ENCODE measurements at regions not wholly inside any gene's neighbourhood (a gene's known extent, or its start where the extent isn't known, plus 50 kb on each side); places are given as distances from the start of the nearest gene placed in this dataset.

GRCh38 chr13:91278291-91278690 is 69.2 kb upstream of the MIR17HG start:
- no peak for DNase-seq (ENCODE audit: low spot score)

- no peak for DNase-seq (ENCODE audit: low spot score)
Measured at GRCh38 chr13:91278888-91279287, 68.6 kb upstream of the MIR17HG start.

GRCh38 chr13:91280801-91281200 is 66.7 kb upstream of the MIR17HG start:
- DNase-seq (ENCODE audit: low spot score): no peak

GRCh38 chr13:91284335-91284734 is 63.2 kb upstream of the MIR17HG start:
- DNase-seq (ENCODE audit: low spot score): no peak

DNA sequence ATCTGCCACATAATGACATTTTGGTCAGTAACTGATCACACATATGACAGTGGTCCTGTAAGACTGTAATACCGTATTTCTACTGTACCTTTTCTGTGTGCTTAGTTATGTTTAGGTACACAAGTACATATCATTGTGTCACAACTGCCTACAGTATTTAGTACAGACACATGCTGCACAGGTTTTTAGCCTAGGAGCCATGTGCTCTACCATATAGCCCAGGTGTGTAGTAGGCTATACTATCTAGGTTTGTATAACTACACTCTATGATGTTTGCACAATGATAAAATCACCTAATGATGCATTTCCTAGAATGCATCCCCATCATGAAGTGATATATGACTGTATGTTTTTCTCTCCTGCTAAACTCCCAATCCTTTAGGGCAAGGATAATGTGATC is 61.2 kb upstream of the MIR17HG start:
- DNase-seq (ENCODE audit: low spot score): no peak

GRCh38 chr13:91291078-91291477 is 56.4 kb upstream of the MIR17HG start:
- no peak for DNase-seq (ENCODE audit: low spot score)

DNA sequence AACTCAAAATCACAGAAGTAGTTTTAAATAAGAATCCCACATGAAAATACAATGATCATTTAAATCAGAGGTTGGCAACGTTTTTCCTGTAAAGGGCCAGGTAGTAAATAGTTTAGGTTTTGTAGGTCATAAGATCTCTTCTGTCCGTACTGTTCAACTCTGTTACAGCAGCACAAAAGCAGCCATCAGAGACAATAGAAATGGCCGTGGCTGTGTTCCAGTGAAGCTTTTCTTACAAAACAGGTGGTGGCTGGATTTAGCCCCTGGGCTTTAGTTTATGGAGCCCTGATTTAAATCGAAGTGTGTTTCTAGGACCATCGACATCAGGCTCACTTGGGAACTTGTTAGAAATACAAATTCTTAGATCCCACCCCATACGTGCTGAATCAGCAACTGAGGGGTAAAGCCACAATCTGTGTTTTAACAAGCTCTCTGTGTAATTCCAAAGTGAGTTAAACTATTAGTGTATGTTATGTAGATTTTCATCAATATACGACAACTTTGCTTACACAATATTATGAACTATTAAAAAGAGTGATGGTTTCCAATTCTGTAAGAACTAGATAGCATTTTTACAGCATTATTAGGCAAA is 54.8 kb upstream of the MIR17HG start:
- DNase-seq (ENCODE audit: low spot score): no peak

DNA sequence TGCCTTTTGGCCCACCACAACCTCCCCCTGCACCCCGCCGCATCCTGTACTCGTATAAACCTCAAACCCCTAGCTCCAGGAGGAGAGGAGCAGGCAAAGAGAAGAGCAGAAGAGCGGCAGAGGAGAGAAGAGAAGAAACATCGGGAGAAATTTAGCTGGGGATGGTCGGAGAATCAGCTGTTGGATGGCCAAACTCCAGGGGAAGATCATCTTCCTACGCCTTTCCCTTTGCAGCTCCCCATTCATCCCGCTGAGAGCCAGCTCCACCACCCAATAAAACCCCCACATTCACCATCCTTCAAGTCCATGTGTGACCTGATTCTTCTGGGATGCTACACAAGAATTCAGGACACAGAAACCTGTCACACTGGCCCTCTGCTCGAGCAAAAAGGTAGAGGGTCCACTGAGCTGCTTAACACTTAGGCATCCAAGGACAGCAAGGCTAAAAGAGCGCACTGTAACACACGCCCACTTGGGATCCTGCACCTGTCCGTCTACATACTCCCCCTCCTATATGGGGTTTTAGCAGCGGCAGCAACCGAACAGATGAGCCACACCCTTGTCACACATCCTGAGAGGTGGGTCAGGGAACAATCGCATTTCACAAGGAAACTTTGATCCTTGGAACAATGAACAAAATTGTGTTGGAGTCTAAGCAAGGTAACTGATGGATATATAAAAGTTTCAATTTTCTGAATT is 51.6 kb upstream of the MIR17HG start:
- DNase-seq (ENCODE audit: low spot score): no peak

DNA sequence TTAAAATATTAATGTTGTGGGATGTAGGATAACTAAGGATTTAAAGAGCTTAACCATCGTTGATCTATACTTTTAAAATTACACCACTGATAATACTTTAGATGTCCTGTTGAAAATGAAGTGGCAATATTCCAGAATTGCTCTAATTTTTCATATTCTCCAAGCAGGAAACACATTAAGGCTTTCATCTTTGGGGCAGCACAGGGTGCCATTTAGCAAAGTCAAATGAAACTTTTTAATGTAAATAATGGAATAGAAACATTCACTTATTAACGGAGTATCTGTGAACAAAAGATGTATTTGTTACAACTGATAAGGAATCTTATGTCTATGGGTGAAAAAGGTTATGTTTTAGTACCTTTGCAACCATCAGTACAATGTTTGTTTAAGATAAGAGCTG is 50.0 kb upstream of the MIR17HG start:
- no peak for DNase-seq (ENCODE audit: low spot score)

Measured in ecto neural progenitor cell (in vitro differentiated cells).